B cell (primary cell): ENCODE measurements at regions not wholly inside any gene's neighbourhood (a gene's known extent, or its start where the extent isn't known, plus 50 kb on each side); places are given as distances from the start of the nearest gene placed in this dataset.

Source experiments
- EZH2 ChIP-seq: IDR thresholded peaks from 2 replicates; pipeline ENCODE4 v1.6.1; 2012; ENCODE audit warnings: borderline replicate concordance, low read depth, mild to moderate bottlenecking, moderate library complexity, low read length; ENCODE audit not compliant: insufficient read depth, poor library complexity, severe bottlenecking
- TF ChIP-seq, protein P1 (sequence below): fragments of 200-600 bp; IDR thresholded peaks from one replicate; pipeline ENCODE4 v1.8.0; 2022; ENCODE audit warnings: antibody characterized with exemption, mild to moderate bottlenecking

- TF ChIP-seq, protein P1, sequence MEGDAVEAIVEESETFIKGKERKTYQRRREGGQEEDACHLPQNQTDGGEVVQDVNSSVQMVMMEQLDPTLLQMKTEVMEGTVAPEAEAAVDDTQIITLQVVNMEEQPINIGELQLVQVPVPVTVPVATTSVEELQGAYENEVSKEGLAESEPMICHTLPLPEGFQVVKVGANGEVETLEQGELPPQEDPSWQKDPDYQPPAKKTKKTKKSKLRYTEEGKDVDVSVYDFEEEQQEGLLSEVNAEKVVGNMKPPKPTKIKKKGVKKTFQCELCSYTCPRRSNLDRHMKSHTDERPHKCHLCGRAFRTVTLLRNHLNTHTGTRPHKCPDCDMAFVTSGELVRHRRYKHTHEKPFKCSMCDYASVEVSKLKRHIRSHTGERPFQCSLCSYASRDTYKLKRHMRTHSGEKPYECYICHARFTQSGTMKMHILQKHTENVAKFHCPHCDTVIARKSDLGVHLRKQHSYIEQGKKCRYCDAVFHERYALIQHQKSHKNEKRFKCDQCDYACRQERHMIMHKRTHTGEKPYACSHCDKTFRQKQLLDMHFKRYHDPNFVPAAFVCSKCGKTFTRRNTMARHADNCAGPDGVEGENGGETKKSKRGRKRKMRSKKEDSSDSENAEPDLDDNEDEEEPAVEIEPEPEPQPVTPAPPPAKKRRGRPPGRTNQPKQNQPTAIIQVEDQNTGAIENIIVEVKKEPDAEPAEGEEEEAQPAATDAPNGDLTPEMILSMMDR: no peak
- no peak for TF ChIP-seq EZH2
These were observed 733.1 kb downstream of the MATN1 start for GRCh38 chr1:29990304-29990703.
